GM21526 (cell line): ENCODE measurements at regions not wholly inside any gene's neighbourhood (a gene's known extent, or its start where the extent isn't known, plus 50 kb on each side); places are given as distances from the start of the nearest gene placed in this dataset.

ENCODE experiments used
- ATAC-seq: cut with Tn5 transposase; IDR thresholded peaks from one replicate; pipeline ENCODE4 v1.9.1; 2021; ENCODE audit warnings: moderate library complexity; ENCODE audit not compliant: unreplicated experiment, low FRiP score

GRCh38 chr11:115871161-115871760 lies 367.0 kb upstream of the CADM1 start:
- no peak for ATAC-seq

DNA sequence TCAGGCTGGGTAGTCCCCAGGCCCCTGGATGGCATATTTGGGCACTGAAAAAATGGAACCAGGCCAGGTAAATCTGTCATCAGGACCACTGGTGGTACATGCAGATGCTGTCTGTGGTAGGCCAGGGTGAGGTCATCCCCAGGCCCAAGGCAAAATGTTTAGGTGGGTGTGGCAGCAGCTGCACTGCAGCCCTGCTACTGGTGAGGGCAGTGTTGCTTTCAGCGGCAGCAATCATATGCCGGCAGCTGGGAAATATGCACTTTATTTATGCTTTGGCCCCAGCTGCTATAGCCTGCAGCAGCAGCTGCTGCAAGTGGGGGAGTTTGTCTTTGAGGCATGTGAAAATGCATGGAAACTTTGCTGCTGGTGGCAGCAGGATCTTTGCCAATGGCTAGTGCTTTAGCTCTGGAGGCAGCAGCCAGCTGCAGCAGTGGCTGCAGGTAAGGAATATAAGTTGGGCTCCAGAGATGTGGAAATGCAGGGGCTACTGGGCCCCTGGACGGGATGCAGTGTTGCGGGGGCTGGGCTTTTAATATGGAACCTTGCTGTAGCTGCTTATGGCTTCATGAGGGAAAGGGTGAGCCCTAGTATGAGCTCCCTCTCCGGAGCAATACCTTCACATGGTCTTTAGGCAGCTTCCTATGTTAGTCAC lies 365.7 kb upstream of the CADM1 start:
- peak; percentile 84 for ATAC-seq

GRCh38 chr11:115869131-115869530 lies 364.9 kb upstream of the CADM1 start:
- ATAC-seq, result no peak

GRCh38 chr11:115860246-115860645 lies 356.0 kb upstream of the CADM1 start:
- ATAC-seq, result no peak

- ATAC-seq, result no peak
Measured at GRCh38 chr11:115848611-115849010, 344.4 kb upstream of the CADM1 start.

GRCh38 chr11:115848080-115848479 lies 343.9 kb upstream of the CADM1 start:
- ATAC-seq, result no peak

- no peak for ATAC-seq
Measured at GRCh38 chr11:115845872-115846271, 341.7 kb upstream of the CADM1 start.

DNA sequence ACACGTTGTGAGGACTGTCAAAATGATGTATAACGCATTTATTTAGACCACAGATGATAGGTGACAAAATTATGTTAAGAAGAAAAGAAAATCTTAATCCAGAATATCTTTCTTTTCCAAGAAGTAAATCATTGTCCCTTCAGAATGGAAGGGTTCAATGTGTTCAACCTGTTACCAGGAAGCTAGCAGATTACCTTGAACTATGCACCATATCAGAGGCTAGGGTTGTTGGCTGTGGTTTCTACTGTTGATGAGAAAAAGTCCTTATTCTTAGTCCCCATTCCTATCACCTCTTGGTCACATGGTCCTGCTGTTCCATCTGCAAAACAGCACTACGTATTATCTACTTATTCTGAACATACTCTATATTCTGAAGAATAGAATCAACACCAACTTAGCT lies 339.5 kb upstream of the CADM1 start:
- ATAC-seq, result no peak

DNA sequence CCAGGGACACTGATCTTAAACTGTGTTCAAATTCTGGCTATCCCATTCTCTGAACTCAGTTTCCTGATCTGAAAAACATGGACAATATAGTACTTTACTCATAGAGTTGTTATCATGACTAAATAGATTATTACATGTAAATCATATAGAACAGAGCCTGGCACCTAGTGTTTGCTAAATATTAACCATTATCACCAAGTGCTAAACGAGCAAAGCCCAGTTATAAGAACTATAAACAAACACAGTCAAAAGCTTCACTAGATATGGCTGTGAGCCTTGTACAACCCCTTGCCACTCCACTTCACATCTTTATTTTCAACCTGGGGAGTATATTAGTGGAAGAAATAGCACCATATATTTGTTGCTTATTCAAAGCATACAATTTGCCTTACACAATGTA lies 338.9 kb upstream of the CADM1 start:
- ATAC-seq, result no peak

DNA sequence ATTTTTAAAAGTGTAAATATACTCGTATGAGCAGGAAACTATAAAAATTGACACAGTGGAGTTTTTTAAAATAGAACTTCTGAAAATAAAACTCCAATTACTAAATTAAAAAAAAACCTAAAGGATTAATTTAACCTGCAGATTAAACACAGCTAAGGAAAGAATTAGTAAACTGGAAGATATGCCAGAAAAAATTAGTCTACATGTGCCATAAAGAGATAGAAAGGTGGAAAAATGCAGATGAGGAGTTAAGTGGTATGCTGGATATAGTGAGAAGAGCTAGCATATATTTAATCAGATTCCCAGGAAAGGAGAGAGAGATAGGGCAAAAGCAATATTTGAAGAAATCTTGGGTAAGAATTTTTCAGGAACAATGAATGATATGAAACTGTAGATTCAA lies 315.8 kb upstream of the CADM1 start:
- no peak for ATAC-seq

DNA sequence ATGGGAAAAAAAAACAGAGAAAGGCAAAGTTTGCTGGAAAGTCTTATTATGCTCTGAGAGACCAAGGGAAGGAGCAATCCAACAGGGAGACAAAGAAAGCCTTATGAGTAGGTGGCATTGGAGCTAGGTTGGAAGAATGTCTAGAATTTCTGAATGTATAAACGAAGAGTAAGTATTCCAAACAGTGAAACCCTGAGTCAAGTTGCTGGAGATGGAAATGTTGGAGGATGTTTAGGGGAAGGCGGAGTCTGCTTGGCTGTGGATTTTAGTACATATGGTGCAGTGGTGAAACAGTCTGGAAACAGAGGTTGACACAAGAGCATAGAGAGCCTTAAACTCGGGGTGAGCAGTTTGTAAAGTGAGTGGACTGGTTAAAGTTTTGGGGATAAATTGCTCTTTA lies 314.8 kb upstream of the CADM1 start:
- no peak for ATAC-seq

DNA sequence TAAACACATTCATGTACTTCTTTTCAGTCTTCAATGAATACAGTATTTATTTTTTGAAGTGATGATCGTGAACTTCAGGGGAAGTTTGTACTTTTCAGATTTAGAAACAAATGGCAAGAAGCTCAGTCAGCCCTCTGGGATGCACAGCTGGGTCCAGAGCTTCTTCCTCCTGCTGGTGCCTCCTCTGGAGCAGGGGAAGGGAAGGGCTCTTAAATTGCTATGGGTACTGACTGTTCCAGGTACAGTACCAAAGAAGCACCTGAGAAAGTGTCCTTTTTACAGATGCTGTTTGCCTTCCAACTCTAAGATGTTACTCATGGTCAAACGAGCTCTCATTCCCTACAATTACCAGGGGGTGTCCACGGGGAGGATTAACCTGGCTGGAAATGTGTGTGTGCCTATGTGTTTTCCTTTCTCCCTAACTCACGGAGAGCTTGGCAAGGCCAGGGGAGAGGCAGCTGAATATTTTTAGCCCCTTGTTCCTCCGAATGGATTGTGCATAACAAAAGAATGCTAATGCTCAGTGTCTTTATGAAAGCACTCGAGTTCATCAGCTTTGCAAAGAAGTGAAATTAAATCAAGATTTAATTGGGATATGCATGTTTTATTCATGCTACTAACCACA lies 313.7 kb upstream of the CADM1 start:
- no peak for ATAC-seq

DNA sequence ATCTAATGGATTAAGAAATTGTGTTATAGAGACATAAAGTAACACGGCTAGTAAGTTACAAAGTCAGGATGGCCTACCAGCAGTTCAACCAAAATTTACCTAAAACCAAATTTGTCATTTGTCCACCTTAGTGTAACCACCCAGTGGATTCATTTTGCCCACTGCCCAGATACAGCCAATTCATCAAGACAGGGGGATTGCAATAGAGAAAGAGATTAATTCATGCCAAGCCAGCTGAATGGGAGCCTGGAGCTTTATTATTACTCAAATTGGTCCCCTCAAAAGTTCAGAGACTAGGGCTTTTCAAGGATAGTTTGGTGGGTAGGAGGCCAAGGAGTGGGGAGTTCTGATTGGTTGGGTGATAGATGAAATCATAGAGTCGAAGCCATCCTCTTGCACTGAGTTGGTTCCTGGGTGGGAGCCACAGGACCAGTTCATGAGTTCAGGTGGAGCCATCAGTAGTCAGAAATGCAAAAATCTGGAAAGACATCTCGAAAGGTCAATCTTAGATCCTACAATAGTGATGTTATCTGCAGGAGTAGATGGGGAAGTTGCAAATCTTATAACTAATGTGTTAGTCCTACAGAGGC lies 304.2 kb upstream of the CADM1 start:
- no peak for ATAC-seq

DNA sequence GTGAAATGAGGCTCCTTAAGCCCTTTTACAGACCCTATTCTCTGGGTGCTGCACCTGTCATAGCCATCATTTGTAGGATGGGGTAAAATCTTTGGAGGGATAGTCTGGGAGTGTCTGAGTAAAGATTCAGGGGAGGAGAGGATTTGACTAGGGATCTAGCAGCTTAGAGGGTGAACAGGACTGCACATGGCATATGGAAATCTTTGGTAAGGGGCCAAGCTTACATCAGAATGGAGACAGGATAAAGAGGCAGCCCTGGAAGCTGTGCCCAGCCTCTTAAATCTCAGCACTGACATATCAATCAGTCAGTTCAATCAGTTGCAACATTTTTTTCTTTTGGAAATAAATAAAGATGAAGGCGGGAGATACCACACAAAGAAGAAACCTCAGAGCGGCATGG lies 301.8 kb upstream of the CADM1 start:
- ATAC-seq, result no peak

- ATAC-seq, result no peak
Measured at GRCh38 chr11:115803073-115803740, 299.0 kb upstream of the CADM1 start.

GRCh38 chr11:115802641-115803040 lies 298.4 kb upstream of the CADM1 start:
- ATAC-seq, result no peak

GRCh38 chr11:115792903-115793302 lies 288.7 kb upstream of the CADM1 start:
- no peak for ATAC-seq

DNA sequence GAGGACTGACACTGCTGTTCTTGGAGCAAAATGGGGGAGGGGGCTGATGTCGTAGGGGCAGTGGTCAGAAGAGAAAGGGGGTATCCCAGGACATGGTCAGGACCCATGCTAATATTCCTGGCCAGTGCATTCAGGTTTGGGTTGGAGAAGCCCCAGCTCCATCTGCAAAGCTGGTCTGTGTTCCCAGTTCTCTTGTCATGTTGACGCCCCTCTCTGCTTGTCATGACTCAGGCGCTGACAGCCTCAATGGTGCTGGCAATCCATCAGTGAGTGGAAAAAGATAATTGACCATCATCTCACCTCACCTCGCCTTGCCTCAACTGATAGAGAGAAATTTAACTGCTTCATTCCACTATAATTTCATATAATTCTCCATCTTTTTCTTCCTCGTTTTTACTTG lies 283.1 kb upstream of the CADM1 start:
- ATAC-seq, result no peak

DNA sequence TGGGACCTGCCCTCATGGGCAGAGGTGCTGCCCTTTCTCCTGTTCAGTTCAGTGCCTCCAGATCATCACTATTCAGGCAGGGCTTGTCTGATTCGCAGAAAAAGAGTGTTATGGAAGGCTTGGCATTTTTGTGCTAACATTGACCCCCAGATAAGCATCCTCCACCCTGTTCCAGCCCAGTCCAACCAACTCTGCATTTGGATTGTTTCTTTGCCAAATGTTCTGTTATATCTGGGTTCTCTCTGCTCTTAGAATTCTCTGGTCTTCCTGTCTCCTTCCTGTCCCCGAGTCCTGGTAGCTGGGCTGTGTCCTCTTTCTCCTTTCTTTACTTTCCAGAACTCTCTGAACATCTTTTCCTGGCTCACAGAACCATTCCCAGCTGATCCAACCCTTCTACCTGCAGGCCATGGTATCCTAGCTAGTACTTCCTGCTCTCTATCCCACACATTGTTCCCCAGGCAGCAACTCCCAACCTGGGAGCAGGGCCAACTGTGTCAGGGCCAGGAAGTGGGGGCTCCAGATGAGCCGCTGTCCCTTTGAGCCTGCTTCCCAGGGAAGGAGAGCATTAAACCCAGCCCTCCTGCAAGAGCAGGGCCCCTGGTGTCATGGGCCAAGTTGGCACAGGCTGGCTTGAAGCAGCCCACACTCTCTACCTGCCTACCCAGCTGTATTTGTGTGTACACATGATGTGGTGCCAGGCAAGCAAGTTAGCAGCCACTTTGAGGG lies 280.7 kb upstream of the CADM1 start:
- ATAC-seq, result no peak

- ATAC-seq, result no peak
Measured at GRCh38 chr11:115780646-115781362, 276.6 kb upstream of the CADM1 start.
